Endothelial cell of umbilical vein (primary cell): ENCODE measurements at regions not wholly inside any gene's neighbourhood (a gene's known extent, or its start where the extent isn't known, plus 50 kb on each side); places are given as distances from the start of the nearest gene placed in this dataset.

ENCODE experiments used
- BruUV-seq: library from RNA; stranded (reverse); fragments of 400-500 nt; replicated peaks from 2 replicates; lab custom pipeline; 2021; lab: Mats Ljungman, UMichigan
- CTCF ChIA-PET: fragments of 300-600, 350-600 bp; sonication (Branson Sonifier 250); formaldehyde crosslinking; loops from one replicate; lab custom pipeline; 2021; ENCODE audit warnings: antibody characterized with exemption, inconsistent platforms; lab: Charles Lee
- POLR2A ChIA-PET: fragments of 300-600, 350-600 bp; sonication (Branson Sonifier 250); formaldehyde crosslinking; loops from one replicate; lab custom pipeline; 2021; ENCODE audit warnings: antibody characterized with exemption, inconsistent platforms; lab: Charles Lee
- DNase-seq: peaks from one replicate; pipeline ENCODE4 v3.0.0-alpha.2; 2011; ENCODE audit warnings: low read depth, low spot score
- FAIRE-seq: peaks from 2 replicates; lab custom pipeline; 2011; peaks lifted over from hg19 to GRCh38; lab: Jason Lieb, UNC
- H2AFZ ChIP-seq: 2 replicates; pipeline ENCODE4 v1.6.0; 2012; ENCODE audit warnings: low read depth, low read length, control low read depth, inconsistent platforms
- H3K27ac ChIP-seq: 2 replicates; pipeline ENCODE4 v1.5.1; 2011; ENCODE audit warnings: low read depth, mild to moderate bottlenecking, control low read depth, low read length, moderate library complexity; ENCODE audit not compliant: insufficient read depth
- H3K27me3 ChIP-seq, 2 experiments: 2 replicates each; pipeline versions ENCODE4 v1.6.0 to v1.6.1; 2011; ENCODE audit warnings: low read length in 2 of 2, mixed read lengths in 1 of 2; ENCODE audit not compliant: control insufficient read depth in 2 of 2, insufficient read depth in 2 of 2
- H3K36me3 ChIP-seq, 2 experiments: 2 replicates in 1 of 2; 3 replicates in 1 of 2; pipeline ENCODE4 v1.5.1; 2011; ENCODE audit warnings: low read length in 2 of 2, mild to moderate bottlenecking in 1 of 2, moderate library complexity in 1 of 2; ENCODE audit not compliant: control insufficient read depth in 2 of 2, insufficient read depth in 2 of 2; ENCODE audit errors: extremely low read depth in 1 of 2
- H3K4me1 ChIP-seq: 3 replicates; pipeline ENCODE4 v1.5.1; 2011; ENCODE audit warnings: mild to moderate bottlenecking, low read length; ENCODE audit not compliant: control insufficient read depth, insufficient read depth; ENCODE audit errors: extremely low read depth
- H3K4me2 ChIP-seq: 2 replicates; pipeline ENCODE4 v1.6.1; 2011; ENCODE audit warnings: low read length, control low read depth, mixed read lengths; ENCODE audit not compliant: insufficient read depth
- H3K4me3 ChIP-seq, 3 experiments: fragments of 200-600 bp in 1 of 3; sonication (generic), shearing (Covaris generic) in 1 of 3; replicated peaks in 1 of 3; 2 replicates each; pipeline ENCODE4 v1.5.1; 2011 to 2016; ENCODE audit warnings: control low read depth in 3 of 3, low read length in 3 of 3, mild to moderate bottlenecking in 2 of 3, inconsistent platforms in 1 of 3, low read depth in 1 of 3, moderate library complexity in 1 of 3; ENCODE audit not compliant: insufficient read depth in 1 of 3
- H3K79me2 ChIP-seq: 2 replicates; pipeline ENCODE4 v1.6.0; 2012; ENCODE audit warnings: low read length, inconsistent platforms; ENCODE audit not compliant: control insufficient read depth, insufficient read depth
- H3K9ac ChIP-seq: replicated peaks from 2 replicates; pipeline ENCODE3; 2011; ENCODE audit warnings: low read length, control low read depth; ENCODE audit not compliant: insufficient read depth; ENCODE audit errors: extremely low read depth
- H3K9me1 ChIP-seq: replicated peaks from 3 replicates; pipeline ENCODE4 v1.6.0; 2011; ENCODE audit warnings: mild to moderate bottlenecking, low read length; ENCODE audit not compliant: control insufficient read depth, insufficient read depth; ENCODE audit errors: extremely low read depth
- H3K9me3 ChIP-seq: replicated peaks from 2 replicates; pipeline ENCODE4 v1.5.1; 2012; ENCODE audit warnings: low read length, inconsistent platforms; ENCODE audit not compliant: control insufficient read depth, insufficient read depth
- H4K20me1 ChIP-seq: replicated peaks from 2 replicates; pipeline ENCODE3; 2011; ENCODE audit warnings: mild to moderate bottlenecking, low read length; ENCODE audit not compliant: control insufficient read depth, insufficient read depth; ENCODE audit errors: extremely low read depth
- CTCF ChIP-seq, 2 donors: IDR thresholded peaks; 1 replicate in 1 of 2; 2 replicates in 1 of 2; pipeline ENCODE4 v1.5.1; 2011; ENCODE audit warnings: low read length in 2 of 2, mild to moderate bottlenecking in 2 of 2, moderate library complexity in 2 of 2, control low read depth in 1 of 2, inconsistent platforms in 1 of 2, low read depth in 1 of 2; ENCODE audit not compliant: insufficient read depth in 1 of 2; ENCODE audit errors: extremely low read depth in 1 of 2
- EZH2 ChIP-seq: IDR thresholded peaks from 2 replicates; pipeline ENCODE4 v1.6.1; 2012; ENCODE audit warnings: borderline replicate concordance, low read depth, mild to moderate bottlenecking, moderate library complexity, low read length, inconsistent platforms; ENCODE audit not compliant: severe bottlenecking
- FOS ChIP-seq: IDR thresholded peaks from 2 replicates; pipeline ENCODE4 v1.6.1; 2011; ENCODE audit warnings: mild to moderate bottlenecking, low read length, moderate library complexity, borderline replicate concordance; ENCODE audit not compliant: insufficient read depth
- GATA2 ChIP-seq: IDR thresholded peaks from 2 replicates; pipeline ENCODE4 v1.7.0; 2011; ENCODE audit warnings: low read depth, mild to moderate bottlenecking, moderate library complexity, mixed read lengths, low read length; ENCODE audit not compliant: insufficient read length, insufficient read depth
- JUN ChIP-seq: IDR thresholded peaks from 2 replicates; pipeline ENCODE4 v1.6.1; 2011; ENCODE audit warnings: borderline replicate concordance, low read depth; ENCODE audit not compliant: insufficient read length, insufficient read depth
- MAX ChIP-seq: IDR thresholded peaks from 2 replicates; pipeline ENCODE4 v1.6.1; 2011; ENCODE audit not compliant: insufficient read depth, insufficient read length
- MYC ChIP-seq: IDR thresholded peaks from one replicate; pipeline ENCODE4 v1.6.1; 2011; ENCODE audit warnings: mild to moderate bottlenecking, low read depth, low read length
- POLR2A ChIP-seq: IDR thresholded peaks from 2 replicates; pipeline ENCODE4 v1.6.1; 2012; ENCODE audit warnings: low read depth, mild to moderate bottlenecking, control low read depth, low read length
- POLR2AphosphoS5 ChIP-seq: IDR thresholded peaks from 2 replicates; pipeline ENCODE4 v1.6.1; 2012; ENCODE audit warnings: low read depth, mild to moderate bottlenecking, control low read depth, low read length, moderate library complexity; ENCODE audit not compliant: insufficient read depth
- dilution Hi-C: fragments of 300-500 bp; cut with MboI; formaldehyde crosslinking; loops from one replicate; pipeline ENCODE4 v1.15.0; 2019; ENCODE audit warnings: low sequenced_read_pairs; ENCODE audit not compliant: extremely low pct_ligation_motif_present
- intact Hi-C: fragments of 100-400 bp; cut with micrococcal nuclease; formaldehyde crosslinking; loops from one replicate; pipeline ENCODE4 v1.10.0; 2022

- Histone ChIP-seq H3K27me3 (no peaks in the 10 kb centered on the region), H2AFZ (no peak overlapping the region), H3K36me3 (no peaks in the 10 kb centered on the region), H3K4me3 (no peak overlapping the region), H4K20me1 (no peaks in the 10 kb centered on the region), H3K4me2 (no peak overlapping the region), H3K9me3 (no peaks in the 10 kb centered on the region), H3K4me1 (peaks cover 8% of the 10 kb centered on the region), H3K27ac (no peak overlapping the region), H3K9ac (no peak overlapping the region), H3K9me1 (no peaks in the 10 kb centered on the region), H3K79me2 (no peaks in the 10 kb centered on the region)
- no peak for FAIRE-seq
- dilution Hi-C loops (no loop called here), intact Hi-C loops (loop anchor here (5.0 kb wide), 2 partner anchors 153 to 823 kb away; no protein-coding TSS in a partner anchor)
- TF ChIP-seq FOS (no peak), EZH2 (no peak), MAX (no peak), MYC (no peak), GATA2 (no peak), POLR2AphosphoS5 (no peak), JUN (no peak), CTCF (IDR thresholded peaks at IDR 0.05; ENCODE audit: extremely low read depth in 1 of 2, insufficient read depth in 1 of 2, low read depth in 1 of 2, low read length in 2 of 2) (no peak), POLR2A (no peak)
- ChIA-PET CTCF (no interaction called here), POLR2A (no interaction called here)
- no TSS peak for BruUV-seq
- no peak for DNase-seq
Observed at GRCh38 chr12:91384366-91384765, 201.7 kb upstream of the DCN start.
